ENCODE measurements at regions not wholly inside any gene's neighbourhood (a gene's known extent, or its start where the extent isn't known, plus 50 kb on each side); places are given as distances from the start of the nearest gene placed in this dataset.
"Not testable (repeated sequence)": the region's sequence is repeated elsewhere in the genome, so short reads cannot be mapped to it uniquely, and the experiment has no call there.

- no peak overlapping the region for H4K91ac ChIP-seq (ENCODE audit: insufficient read length, low read depth, low read length)
- DNase-seq, result no peak
- no peak overlapping the region for H3K9ac ChIP-seq (ENCODE audit: extremely low read depth, insufficient read length, low read length)
- Mint-ChIP-seq H3K4me1 (peaks cover 16 to 21% of the 10 kb centered on the region in 2 experiments), H3K4me3 (no peak overlapping the region), H3K9me3 (peaks cover 13 to 18% of the 10 kb centered on the region in 2 experiments), H3K27ac (peak overlapping the region in 1 of 3 experiments; percentile 40; a peak in 3 of 7 replicates), H3K36me3 (ENCODE audit: insufficient read depth in 1 of 3, low read depth in 3 of 3) (peaks cover 9 to 22% (median 14%) of the 10 kb centered on the region in 3 experiments), H3K27me3 (ENCODE audit: low read depth) (peaks cover 1% of the 10 kb centered on the region; the same call in 1 of the 2 replicates)
- H3K27ac ChIP-seq (ENCODE audit: insufficient read length, low read depth, low read length), result no peak overlapping the region
- H4K8ac ChIP-seq (replicated peaks; ENCODE audit: insufficient read length, low read depth, low read length), result no peak overlapping the region
- no peaks in the 10 kb centered on the region for H4K20me1 ChIP-seq (ENCODE audit: control insufficient read depth, insufficient read depth, insufficient read length)
- H3K9me3 ChIP-seq (ENCODE audit: control insufficient read depth, low read depth, low read length), result no peaks in the 10 kb centered on the region
- no peaks in the 10 kb centered on the region for H3K4me1 ChIP-seq (ENCODE audit: insufficient read depth, low read length)
- no peaks in the 10 kb centered on the region for H3K79me1 ChIP-seq (ENCODE audit: insufficient read depth, low read depth, low read length, poor library complexity, severe bottlenecking)
- H2BK5ac ChIP-seq (ENCODE audit: insufficient read length, low read length), result no peak overlapping the region
- H3K23ac ChIP-seq (ENCODE audit: insufficient read length, low read depth, low read length), result no peak overlapping the region
- no peak overlapping the region for H2BK12ac ChIP-seq (ENCODE audit: insufficient read length, low read depth, low read length)
- H2BK20ac ChIP-seq (ENCODE audit: low read depth, low read length, poor library complexity, severe bottlenecking), result no peak overlapping the region
- no peaks in the 10 kb centered on the region for H3K79me2 ChIP-seq (ENCODE audit: insufficient read depth, low read length)
- no peak for TF ChIP-seq CTCF (conservative IDR thresholded peaks at IDR 0.05)
- H4K5ac ChIP-seq (ENCODE audit: insufficient read length, low read depth, low read length), result no peak overlapping the region
- H2AFZ ChIP-seq (ENCODE audit: low read length), result no peak overlapping the region
- no peaks in the 10 kb centered on the region for H3K23me2 ChIP-seq (ENCODE audit: insufficient read length, low read depth, low read length, poor library complexity, severe bottlenecking)
- H2BK120ac ChIP-seq (ENCODE audit: low read depth, low read length, poor library complexity, severe bottlenecking), result no peak overlapping the region
- WGBS (ENCODE audit: extremely low coverage, insufficient read length, low lambda C conversion rate), result no CpG with 5 or more reads among the region's 1 CpG
- H3K4ac ChIP-seq (ENCODE audit: low read depth, low read length), result no peak overlapping the region
- H2BK15ac ChIP-seq (ENCODE audit: low read depth, low read length), result no peak overlapping the region
- H3K27me3 ChIP-seq (ENCODE audit: insufficient read depth, low read length), result no peaks in the 10 kb centered on the region
- H3T11ph ChIP-seq (ENCODE audit: low read length), result no peak overlapping the region
- no peak overlapping the region for H2AK5ac ChIP-seq (ENCODE audit: insufficient read length, low read length)
- no peak overlapping the region for H3K14ac ChIP-seq (ENCODE audit: insufficient read depth, low read length)
- H3K18ac ChIP-seq (ENCODE audit: insufficient read length, low read depth, low read length), result no peak overlapping the region
- no peak overlapping the region for H3K4me2 ChIP-seq (ENCODE audit: insufficient read depth, insufficient read length, low read length)
- H3K56ac ChIP-seq (ENCODE audit: insufficient read length, low read depth, low read length), result no peak overlapping the region
These were observed 1100.6 kb downstream of the OTOL1 start for GRCh38 chr3:162597226-162597625.

GRCh38 chr3:162598500-162598899, 1101.9 kb downstream of the OTOL1 start:
- not testable (repeated sequence) for H3K79me1 ChIP-seq (ENCODE audit: insufficient read depth, low read depth, low read length, poor library complexity, severe bottlenecking); H2BK120ac ChIP-seq (ENCODE audit: low read depth, low read length, poor library complexity, severe bottlenecking); H4K91ac ChIP-seq (ENCODE audit: insufficient read length, low read depth, low read length); H3K14ac ChIP-seq (ENCODE audit: insufficient read depth, low read length); H2AFZ ChIP-seq (ENCODE audit: low read length); H4K20me1 ChIP-seq (ENCODE audit: control insufficient read depth, insufficient read depth, insufficient read length); H3K4me3 Mint-ChIP-seq; H3K4me2 ChIP-seq (ENCODE audit: insufficient read depth, insufficient read length, low read length); H3K27me3 Mint-ChIP-seq (ENCODE audit: low read depth); H3K56ac ChIP-seq (ENCODE audit: insufficient read length, low read depth, low read length); H3K27ac ChIP-seq (ENCODE audit: insufficient read length, low read depth, low read length); H3K18ac ChIP-seq (ENCODE audit: insufficient read length, low read depth, low read length); H2BK20ac ChIP-seq (ENCODE audit: low read depth, low read length, poor library complexity, severe bottlenecking); H2BK12ac ChIP-seq (ENCODE audit: insufficient read length, low read depth, low read length); H3K9me3 ChIP-seq (ENCODE audit: control insufficient read depth, low read depth, low read length); H3K9ac ChIP-seq (ENCODE audit: extremely low read depth, insufficient read length, low read length); H2BK5ac ChIP-seq (ENCODE audit: insufficient read length, low read length); H4K8ac ChIP-seq (replicated peaks; ENCODE audit: insufficient read length, low read depth, low read length); H3K23me2 ChIP-seq (ENCODE audit: insufficient read length, low read depth, low read length, poor library complexity, severe bottlenecking); H3K27me3 ChIP-seq (ENCODE audit: insufficient read depth, low read length); H3T11ph ChIP-seq (ENCODE audit: low read length); H4K5ac ChIP-seq (ENCODE audit: insufficient read length, low read depth, low read length); H3K4me1 ChIP-seq (ENCODE audit: insufficient read depth, low read length); H3K79me2 ChIP-seq (ENCODE audit: insufficient read depth, low read length); H2AK5ac ChIP-seq (ENCODE audit: insufficient read length, low read length); H2BK15ac ChIP-seq (ENCODE audit: low read depth, low read length); H3K23ac ChIP-seq (ENCODE audit: insufficient read length, low read depth, low read length); H3K4ac ChIP-seq (ENCODE audit: low read depth, low read length)
- H3K27ac Mint-ChIP-seq, result peak overlapping the region; percentile 49 to 95 (median 72); a peak in 6 of 7 replicates
- H3K36me3 Mint-ChIP-seq (ENCODE audit: insufficient read depth in 1 of 3, low read depth in 3 of 3), result peaks cover 12 to 31% (median 23%) of the 10 kb centered on the region in 3 experiments
- H3K4me1 Mint-ChIP-seq, result peaks cover 16 to 21% of the 10 kb centered on the region in 2 experiments
- peaks cover 13 to 27% of the 10 kb centered on the region in 2 experiments for H3K9me3 Mint-ChIP-seq
- DNase-seq, result peak; percentile 30
- no CpG with 5 or more reads among the region's 4 CpGs for WGBS (ENCODE audit: extremely low coverage, insufficient read length, low lambda C conversion rate)

Measured in H9 (cell line).